Activated CD8-positive, alpha-beta T cell treated with anti-CD3 and anti-CD28 coated beads for 36 hours (primary cell): ENCODE measurements at regions not wholly inside any gene's neighbourhood (a gene's known extent, or its start where the extent isn't known, plus 50 kb on each side); places are given as distances from the start of the nearest gene placed in this dataset.

Experiments
- ATAC-seq: fragments of 200-7000 bp; cut with Tn5 transposase; one replicate; pipeline ENCODE4 v1.10.0; 2021; ENCODE audit warnings: mild to moderate bottlenecking, moderate library complexity
- CTCF ChIA-PET: fragments of 350-600 bp; sonication (Branson Sonifier 250); formaldehyde crosslinking; loops from one replicate; lab custom pipeline; 2021; ENCODE audit warnings: antibody characterized with exemption; lab: Charles Lee
- POLR2A ChIA-PET: fragments of 350-600 bp; sonication (Branson Sonifier 250); formaldehyde crosslinking; loops from one replicate; lab custom pipeline; 2021; ENCODE audit warnings: antibody characterized with exemption; lab: Charles Lee
- DNase-seq: peaks from one replicate; pipeline ENCODE4 v3.0.0-alpha.2; 2020
- H3K27ac Mint-ChIP-seq: one replicate; pipeline ENCODE4 v1.8.0; 2021; ENCODE audit warnings: mild to moderate bottlenecking, mixed read lengths
- H3K27me3 Mint-ChIP-seq: one replicate; pipeline ENCODE4 v1.8.0; 2021; ENCODE audit warnings: mixed read lengths
- H3K36me3 Mint-ChIP-seq: one replicate; pipeline ENCODE4 v1.8.0; 2021; ENCODE audit warnings: low read depth, mixed read lengths
- H3K4me1 Mint-ChIP-seq: one replicate; pipeline ENCODE4 v1.8.0; 2021; ENCODE audit warnings: low read depth, mixed read lengths
- H3K4me3 Mint-ChIP-seq: one replicate; pipeline ENCODE4 v1.8.0; 2021; ENCODE audit warnings: mild to moderate bottlenecking, moderate library complexity, mixed read lengths
- H3K9me3 Mint-ChIP-seq: one replicate; pipeline ENCODE4 v1.8.0; 2021; ENCODE audit warnings: mixed read lengths
- intact Hi-C: fragments of 100-400 bp; cut with micrococcal nuclease; formaldehyde crosslinking; loops from one replicate; pipeline ENCODE4 v1.10.0; 2022
- TF ChIP-seq, protein P1 (sequence below): fragments of 200-600 bp; IDR thresholded peaks from one replicate; pipeline ENCODE4 v1.8.0; 2022; ENCODE audit warnings: antibody characterized with exemption, mild to moderate bottlenecking

DNA sequence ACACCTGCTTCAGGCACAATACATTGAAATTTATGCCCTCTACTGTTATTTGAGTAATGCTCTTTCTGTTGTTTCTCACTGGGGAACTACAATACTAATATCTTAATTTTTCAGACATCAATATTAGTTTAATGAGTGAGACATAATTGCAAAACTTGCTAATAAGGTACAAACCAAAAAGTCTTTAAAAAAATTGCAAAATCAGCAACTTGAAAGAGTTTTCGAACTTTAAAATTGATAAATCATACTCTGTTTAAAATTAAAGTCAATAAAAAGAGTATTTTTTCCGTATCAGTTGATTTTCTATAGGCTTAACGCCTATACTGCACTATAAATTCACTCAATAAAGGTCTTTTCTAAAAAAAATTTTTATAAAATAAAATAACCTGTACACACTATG, 1735.9 kb upstream of the SEL1L start:
- TF ChIP-seq, protein P1, sequence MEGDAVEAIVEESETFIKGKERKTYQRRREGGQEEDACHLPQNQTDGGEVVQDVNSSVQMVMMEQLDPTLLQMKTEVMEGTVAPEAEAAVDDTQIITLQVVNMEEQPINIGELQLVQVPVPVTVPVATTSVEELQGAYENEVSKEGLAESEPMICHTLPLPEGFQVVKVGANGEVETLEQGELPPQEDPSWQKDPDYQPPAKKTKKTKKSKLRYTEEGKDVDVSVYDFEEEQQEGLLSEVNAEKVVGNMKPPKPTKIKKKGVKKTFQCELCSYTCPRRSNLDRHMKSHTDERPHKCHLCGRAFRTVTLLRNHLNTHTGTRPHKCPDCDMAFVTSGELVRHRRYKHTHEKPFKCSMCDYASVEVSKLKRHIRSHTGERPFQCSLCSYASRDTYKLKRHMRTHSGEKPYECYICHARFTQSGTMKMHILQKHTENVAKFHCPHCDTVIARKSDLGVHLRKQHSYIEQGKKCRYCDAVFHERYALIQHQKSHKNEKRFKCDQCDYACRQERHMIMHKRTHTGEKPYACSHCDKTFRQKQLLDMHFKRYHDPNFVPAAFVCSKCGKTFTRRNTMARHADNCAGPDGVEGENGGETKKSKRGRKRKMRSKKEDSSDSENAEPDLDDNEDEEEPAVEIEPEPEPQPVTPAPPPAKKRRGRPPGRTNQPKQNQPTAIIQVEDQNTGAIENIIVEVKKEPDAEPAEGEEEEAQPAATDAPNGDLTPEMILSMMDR = no peak
- DNase-seq (no peak), ATAC-seq (no peak)
- ChIA-PET CTCF (no interaction called here), POLR2A (no interaction called here)
- intact Hi-C loops = no loop called here
- no peak overlapping the region for H3K27ac Mint-ChIP-seq
- H3K36me3 Mint-ChIP-seq = no peaks in the 10 kb centered on the region
- no peaks in the 10 kb centered on the region for H3K4me1 Mint-ChIP-seq
- H3K9me3 Mint-ChIP-seq = peaks cover 10% of the 10 kb centered on the region
- H3K4me3 Mint-ChIP-seq = no peak overlapping the region
- no peaks in the 10 kb centered on the region for H3K27me3 Mint-ChIP-seq

DNA sequence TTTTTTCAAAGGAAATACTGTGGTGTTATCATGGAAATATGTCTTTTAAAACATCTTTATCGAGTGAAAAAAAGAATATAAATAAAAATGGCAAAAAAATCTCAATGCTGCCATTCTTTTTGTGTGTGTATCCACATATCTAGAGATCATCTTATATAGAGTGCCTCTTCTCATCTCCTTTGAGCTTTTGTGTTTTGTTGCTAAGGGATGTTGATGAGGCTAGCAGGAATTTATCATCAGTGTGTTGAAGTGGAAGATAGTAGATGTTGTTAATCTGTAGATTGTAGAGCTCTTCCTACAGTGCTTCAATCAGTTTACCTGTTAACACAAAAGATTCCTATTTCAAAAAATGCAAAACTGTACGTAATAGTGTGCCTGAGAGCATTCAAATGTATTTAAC, 1738.0 kb upstream of the SEL1L start:
- Mint-ChIP-seq H3K9me3 (peaks cover 8% of the 10 kb centered on the region), H3K4me1 (no peaks in the 10 kb centered on the region), H3K4me3 (no peak overlapping the region), H3K27ac (no peak overlapping the region), H3K27me3 (no peaks in the 10 kb centered on the region), H3K36me3 (no peaks in the 10 kb centered on the region)
- ATAC-seq (no peak), DNase-seq (no peak)
- CTCF ChIA-PET = no interaction called here
- TF ChIP-seq, protein P1 = no peak
- POLR2A ChIA-PET = no interaction called here
- intact Hi-C loops = no loop called here

DNA sequence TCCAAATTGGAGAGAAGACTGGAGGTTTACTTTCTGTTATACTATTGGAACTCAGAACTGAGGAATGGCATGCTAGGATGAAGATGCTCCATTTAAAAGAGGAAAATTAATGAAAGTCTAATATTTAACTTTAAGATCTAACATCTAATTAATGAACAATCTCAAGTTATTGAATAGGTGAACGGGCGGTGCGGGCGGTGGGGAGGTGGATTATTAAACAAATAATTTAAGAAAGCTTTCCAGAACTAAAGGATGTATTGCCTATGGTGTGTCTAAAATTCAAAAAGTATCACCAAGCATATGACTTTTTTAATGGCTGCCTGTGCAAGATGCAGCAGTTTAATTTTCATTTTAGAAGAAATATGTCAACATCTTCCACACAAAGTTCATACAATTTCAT, 1747.1 kb upstream of the SEL1L start:
- H3K27ac Mint-ChIP-seq = no peak overlapping the region
- ChIA-PET POLR2A (no interaction called here), CTCF (no interaction called here)
- intact Hi-C loops = no loop called here
- no peak for ATAC-seq
- H3K4me3 Mint-ChIP-seq = no peak overlapping the region
- no peak for DNase-seq
- H3K27me3 Mint-ChIP-seq = no peaks in the 10 kb centered on the region
- no peaks in the 10 kb centered on the region for H3K36me3 Mint-ChIP-seq
- TF ChIP-seq, protein P1 = no peak
- no peaks in the 10 kb centered on the region for H3K4me1 Mint-ChIP-seq
- peaks cover 13% of the 10 kb centered on the region for H3K9me3 Mint-ChIP-seq

DNA sequence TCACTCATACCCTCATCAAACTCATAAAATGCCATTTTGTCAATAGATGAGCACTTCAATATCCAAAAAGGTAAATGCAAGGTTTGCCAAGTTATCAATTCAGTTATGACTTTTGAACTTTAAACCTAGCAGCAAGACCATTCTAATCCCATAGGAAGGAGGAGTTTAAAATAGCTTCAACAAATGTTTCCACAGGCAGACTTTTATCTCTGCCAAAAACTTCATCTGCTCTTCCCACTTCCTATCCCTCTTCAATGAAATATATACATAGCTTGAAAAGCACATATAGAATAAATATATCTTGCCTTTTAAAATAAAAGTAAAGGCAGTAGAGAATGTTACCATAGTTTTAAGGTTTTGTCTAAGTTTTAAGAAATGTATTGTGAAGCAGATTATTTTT, 1749.1 kb upstream of the SEL1L start:
- no peak overlapping the region for H3K4me3 Mint-ChIP-seq
- H3K4me1 Mint-ChIP-seq = no peaks in the 10 kb centered on the region
- ChIA-PET POLR2A (no interaction called here), CTCF (no interaction called here)
- H3K27me3 Mint-ChIP-seq = no peaks in the 10 kb centered on the region
- H3K9me3 Mint-ChIP-seq = peaks cover 10% of the 10 kb centered on the region
- no peak for DNase-seq
- intact Hi-C loops = no loop called here
- TF ChIP-seq, protein P1 = no peak
- no peak overlapping the region for H3K27ac Mint-ChIP-seq
- no peak for ATAC-seq
- no peaks in the 10 kb centered on the region for H3K36me3 Mint-ChIP-seq

DNA sequence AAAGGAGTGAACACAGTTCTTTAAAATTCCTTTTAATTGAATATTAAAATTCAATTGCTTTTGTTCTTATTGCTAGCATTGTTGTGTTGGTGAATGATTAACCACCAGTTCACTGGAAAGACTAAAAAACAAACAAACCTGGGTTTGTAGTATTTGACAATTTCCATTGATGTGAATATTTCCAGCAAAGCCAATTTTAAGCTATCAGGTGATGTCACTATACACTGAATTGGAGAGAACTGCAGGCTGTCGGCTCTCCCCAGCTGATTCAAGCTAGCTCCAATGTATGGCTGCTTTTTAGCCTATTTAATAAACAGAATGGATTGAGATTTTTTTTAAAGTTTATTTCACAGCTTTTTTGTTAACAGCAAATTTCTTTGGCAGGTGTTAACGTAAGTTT, 1753.6 kb upstream of the SEL1L start:
- intact Hi-C loops = no loop called here

More for the DNA sequence above, 1753.6 kb upstream of the SEL1L start:
- Mint-ChIP-seq H3K4me1 (no peaks in the 10 kb centered on the region), H3K27ac (no peak overlapping the region), H3K4me3 (no peak overlapping the region), H3K27me3 (no peaks in the 10 kb centered on the region), H3K9me3 (peaks cover 12% of the 10 kb centered on the region), H3K36me3 (no peaks in the 10 kb centered on the region)
- ChIA-PET CTCF (no interaction called here), POLR2A (no interaction called here)
- TF ChIP-seq, protein P1 = no peak
- no peak for DNase-seq
- no peak for ATAC-seq
